Lower lobe of right lung (tissue), 2 donors: ENCODE measurements at regions not wholly inside any gene's neighbourhood (a gene's known extent, or its start where the extent isn't known, plus 50 kb on each side); places are given as distances from the start of the nearest gene placed in this dataset.

Experiments
- ATAC-seq, 2 donors: fragments of 200-7000 bp; cut with Tn5 transposase; one replicate each; pipeline ENCODE4 v1.9.1; 2020 to 2022; ENCODE audit warnings: mild to moderate bottlenecking in 2 of 2, moderate library complexity in 2 of 2
- DNase-seq: peaks from one replicate; pipeline ENCODE4 v3.0.0-alpha.2; 2020
- H3K27ac ChIP-seq: fragments of 200-600 bp; one replicate; pipeline ENCODE4 v1.8.0; 2022
- H3K27me3 ChIP-seq: fragments of 200-600 bp; one replicate; pipeline ENCODE4 v1.8.0; 2022; ENCODE audit warnings: low read depth
- H3K36me3 ChIP-seq: fragments of 200-600 bp; one replicate; pipeline ENCODE4 v1.8.0; 2022; ENCODE audit warnings: mild to moderate bottlenecking
- H3K4me1 ChIP-seq: fragments of 200-600 bp; one replicate; pipeline ENCODE4 v1.8.0; 2022
- H3K4me3 ChIP-seq: fragments of 200-600 bp; one replicate; pipeline ENCODE4 v1.8.0; 2022; ENCODE audit warnings: mild to moderate bottlenecking
- H3K9me3 ChIP-seq: fragments of 200-600 bp; one replicate; pipeline ENCODE4 v1.8.0; 2022
- CTCF ChIP-seq: fragments of 200-600 bp; IDR thresholded peaks from one replicate; pipeline ENCODE4 v1.8.0; 2022; ENCODE audit warnings: antibody characterized with exemption, mild to moderate bottlenecking
- intact Hi-C: fragments of 100-400 bp; cut with DNase I; formaldehyde crosslinking; loops from one replicate; pipeline ENCODE4 v1.11.0; 2022
- donor health status: DM: no; HTN: yes; CAD: no; lungs with severe emphysema.

GRCh38 chr3:1010228-1010627 is 82.6 kb upstream of the CNTN6 start:
- no peak for TF ChIP-seq CTCF
- no peak for ATAC-seq
- Histone ChIP-seq H3K27me3 (no peaks in the 10 kb centered on the region), H3K4me1 (no peaks in the 10 kb centered on the region), H3K27ac (no peak overlapping the region), H3K4me3 (no peak overlapping the region), H3K36me3 (no peaks in the 10 kb centered on the region), H3K9me3 (no peaks in the 10 kb centered on the region)
- intact Hi-C loops = no loop called here
- DNase-seq = no peak

GRCh38 chr3:1015826-1016225 is 77.0 kb upstream of the CNTN6 start:
- DNase-seq = no peak
- no peak for ATAC-seq
- no peaks in the 10 kb centered on the region for H3K27me3 ChIP-seq
- no peak overlapping the region for H3K27ac ChIP-seq
- H3K4me1 ChIP-seq = no peaks in the 10 kb centered on the region
- no peak overlapping the region for H3K4me3 ChIP-seq
- intact Hi-C loops = no loop called here
- H3K9me3 ChIP-seq = no peaks in the 10 kb centered on the region
- TF ChIP-seq CTCF = no peak
- H3K36me3 ChIP-seq = no peaks in the 10 kb centered on the region

GRCh38 chr3:1017870-1018269 is 75.0 kb upstream of the CNTN6 start:
- ATAC-seq = no peak
- intact Hi-C loops = no loop called here
- no peaks in the 10 kb centered on the region for H3K27me3 ChIP-seq
- no peaks in the 10 kb centered on the region for H3K36me3 ChIP-seq
- H3K27ac ChIP-seq = no peak overlapping the region
- no peak overlapping the region for H3K4me3 ChIP-seq
- no peak for TF ChIP-seq CTCF
- no peaks in the 10 kb centered on the region for H3K9me3 ChIP-seq
- DNase-seq = no peak
- no peaks in the 10 kb centered on the region for H3K4me1 ChIP-seq

GRCh38 chr3:1019157-1019556 is 73.7 kb upstream of the CNTN6 start:
- Histone ChIP-seq H3K4me3 (no peak overlapping the region), H3K27ac (no peak overlapping the region), H3K36me3 (no peaks in the 10 kb centered on the region), H3K27me3 (no peaks in the 10 kb centered on the region), H3K4me1 (no peaks in the 10 kb centered on the region), H3K9me3 (no peaks in the 10 kb centered on the region)
- ATAC-seq (no peak), DNase-seq (no peak)
- intact Hi-C loops = no loop called here
- TF ChIP-seq CTCF = no peak

- H3K27ac ChIP-seq = no peak overlapping the region
- H3K9me3 ChIP-seq = no peaks in the 10 kb centered on the region
- no peaks in the 10 kb centered on the region for H3K4me1 ChIP-seq
- H3K27me3 ChIP-seq = no peaks in the 10 kb centered on the region
- H3K36me3 ChIP-seq = no peaks in the 10 kb centered on the region
- intact Hi-C loops = no loop called here
- no peak overlapping the region for H3K4me3 ChIP-seq
- DNase-seq (no peak), ATAC-seq (no peak)
- no peak for TF ChIP-seq CTCF
Measured at GRCh38 chr3:1026395-1026794, 66.4 kb upstream of the CNTN6 start.

GRCh38 chr3:1036207-1036826 is 56.5 kb upstream of the CNTN6 start:
- H3K4me3 ChIP-seq = no peak overlapping the region
- intact Hi-C loops = no loop called here
- ATAC-seq (no peak), DNase-seq (no peak)
- no peak for TF ChIP-seq CTCF
- no peaks in the 10 kb centered on the region for H3K4me1 ChIP-seq
- H3K36me3 ChIP-seq = no peaks in the 10 kb centered on the region
- H3K27ac ChIP-seq = no peak overlapping the region
- H3K27me3 ChIP-seq = no peaks in the 10 kb centered on the region
- no peaks in the 10 kb centered on the region for H3K9me3 ChIP-seq
